ENCODE measurements at regions not wholly inside any gene's neighbourhood (a gene's known extent, or its start where the extent isn't known, plus 50 kb on each side); places are given as distances from the start of the nearest gene placed in this dataset.

- H3K23ac ChIP-seq (ENCODE audit: insufficient read length, low read depth, low read length) = no peak overlapping the region
- no peaks in the 10 kb centered on the region for H3K9me3 ChIP-seq (ENCODE audit: control insufficient read depth, low read depth, low read length)
- no peak overlapping the region for H4K91ac ChIP-seq (ENCODE audit: insufficient read length, low read depth, low read length)
- H3K36me3 Mint-ChIP-seq (ENCODE audit: insufficient read depth in 1 of 3, low read depth in 3 of 3) = peaks cover 0 to 5% (median 2%) of the 10 kb centered on the region in 3 experiments; a peak in 4 of 7 replicates
- H3K14ac ChIP-seq (ENCODE audit: insufficient read depth, low read length) = no peak overlapping the region
- H3T11ph ChIP-seq (ENCODE audit: low read length) = no peak overlapping the region
- H3K27me3 Mint-ChIP-seq (ENCODE audit: low read depth) = no peaks in the 10 kb centered on the region
- H4K20me1 ChIP-seq (ENCODE audit: control insufficient read depth, insufficient read depth, insufficient read length) = no peaks in the 10 kb centered on the region
- no peaks in the 10 kb centered on the region for H3K4me1 ChIP-seq (ENCODE audit: insufficient read depth, low read length)
- H2BK5ac ChIP-seq (ENCODE audit: insufficient read length, low read length) = no peak overlapping the region
- no peak overlapping the region for H2BK20ac ChIP-seq (ENCODE audit: low read depth, low read length, poor library complexity, severe bottlenecking)
- no peaks in the 10 kb centered on the region for H3K27me3 ChIP-seq (ENCODE audit: insufficient read depth, low read length)
- TF ChIP-seq, protein P1, sequence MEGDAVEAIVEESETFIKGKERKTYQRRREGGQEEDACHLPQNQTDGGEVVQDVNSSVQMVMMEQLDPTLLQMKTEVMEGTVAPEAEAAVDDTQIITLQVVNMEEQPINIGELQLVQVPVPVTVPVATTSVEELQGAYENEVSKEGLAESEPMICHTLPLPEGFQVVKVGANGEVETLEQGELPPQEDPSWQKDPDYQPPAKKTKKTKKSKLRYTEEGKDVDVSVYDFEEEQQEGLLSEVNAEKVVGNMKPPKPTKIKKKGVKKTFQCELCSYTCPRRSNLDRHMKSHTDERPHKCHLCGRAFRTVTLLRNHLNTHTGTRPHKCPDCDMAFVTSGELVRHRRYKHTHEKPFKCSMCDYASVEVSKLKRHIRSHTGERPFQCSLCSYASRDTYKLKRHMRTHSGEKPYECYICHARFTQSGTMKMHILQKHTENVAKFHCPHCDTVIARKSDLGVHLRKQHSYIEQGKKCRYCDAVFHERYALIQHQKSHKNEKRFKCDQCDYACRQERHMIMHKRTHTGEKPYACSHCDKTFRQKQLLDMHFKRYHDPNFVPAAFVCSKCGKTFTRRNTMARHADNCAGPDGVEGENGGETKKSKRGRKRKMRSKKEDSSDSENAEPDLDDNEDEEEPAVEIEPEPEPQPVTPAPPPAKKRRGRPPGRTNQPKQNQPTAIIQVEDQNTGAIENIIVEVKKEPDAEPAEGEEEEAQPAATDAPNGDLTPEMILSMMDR (conservative IDR thresholded peaks at IDR 0.05) = no peak
- H3K79me2 ChIP-seq (ENCODE audit: insufficient read depth, low read length) = no peaks in the 10 kb centered on the region
- H3K4me2 ChIP-seq (ENCODE audit: insufficient read depth, insufficient read length, low read length) = no peak overlapping the region
- H3K4me1 Mint-ChIP-seq = no peaks in the 10 kb centered on the region
- H3K4me3 Mint-ChIP-seq = no peak overlapping the region
- H2AK5ac ChIP-seq (ENCODE audit: insufficient read length, low read length) = no peak overlapping the region
- DNase-seq = no peak
- H2BK120ac ChIP-seq (ENCODE audit: low read depth, low read length, poor library complexity, severe bottlenecking) = no peak overlapping the region
- H3K4ac ChIP-seq (ENCODE audit: low read depth, low read length) = no peak overlapping the region
- no CpG with 5 or more reads among the region's 6 CpGs for WGBS (ENCODE audit: extremely low coverage, insufficient read length, low lambda C conversion rate)
- H3K18ac ChIP-seq (ENCODE audit: insufficient read length, low read depth, low read length) = no peak overlapping the region
- H3K79me1 ChIP-seq (ENCODE audit: insufficient read depth, low read depth, low read length, poor library complexity, severe bottlenecking) = no peaks in the 10 kb centered on the region
- peaks cover 11 to 13% of the 10 kb centered on the region in 2 experiments for H3K9me3 Mint-ChIP-seq
- H3K27ac Mint-ChIP-seq = no peak overlapping the region
- no peak overlapping the region for H3K27ac ChIP-seq (ENCODE audit: insufficient read length, low read depth, low read length)
- no peak overlapping the region for H2AFZ ChIP-seq (ENCODE audit: low read length)
- no peak overlapping the region for H4K8ac ChIP-seq (replicated peaks; ENCODE audit: insufficient read length, low read depth, low read length)
- H2BK15ac ChIP-seq (ENCODE audit: low read depth, low read length) = no peak overlapping the region
- no peak overlapping the region for H3K9ac ChIP-seq (ENCODE audit: extremely low read depth, insufficient read length, low read length)
- H4K5ac ChIP-seq (ENCODE audit: insufficient read length, low read depth, low read length) = no peak overlapping the region
- no peak overlapping the region for H2BK12ac ChIP-seq (ENCODE audit: insufficient read length, low read depth, low read length)
- H3K56ac ChIP-seq (ENCODE audit: insufficient read length, low read depth, low read length) = no peak overlapping the region
- H3K23me2 ChIP-seq (ENCODE audit: insufficient read length, low read depth, low read length, poor library complexity, severe bottlenecking) = no peaks in the 10 kb centered on the region
Observed at GRCh38 chr6:117810269-117810668, 96.8 kb upstream of the SLC35F1 start.

Measured in H9 (cell line).